GM18868 (cell line): ENCODE measurements at regions not wholly inside any gene's neighbourhood (a gene's known extent, or its start where the extent isn't known, plus 50 kb on each side); places are given as distances from the start of the nearest gene placed in this dataset.
"Not testable (repeated sequence)": the region's sequence is repeated elsewhere in the genome, so short reads cannot be mapped to it uniquely, and the experiment has no call there.

ENCODE experiments used
- ATAC-seq: cut with Tn5 transposase; IDR thresholded peaks from one replicate; pipeline ENCODE4 v1.9.1; 2021; ENCODE audit warnings: mild to moderate bottlenecking, moderate library complexity; ENCODE audit not compliant: unreplicated experiment

GRCh38 chr15:53218666-53219580 is 428.8 kb upstream of the ONECUT1 start:
- ATAC-seq: no peak

- no peak for ATAC-seq
These were observed 425.9 kb upstream of the ONECUT1 start for GRCh38 chr15:53216036-53216435.

- ATAC-seq: no peak
These were observed 423.2 kb upstream of the ONECUT1 start for GRCh38 chr15:53213336-53213735.

- no peak for ATAC-seq
These were observed 422.6 kb upstream of the ONECUT1 start for GRCh38 chr15:53212785-53213184.

- ATAC-seq: no peak
These were observed 420.5 kb upstream of the ONECUT1 start for GRCh38 chr15:53210653-53211052.

- no peak for ATAC-seq
These were observed 419.4 kb upstream of the ONECUT1 start for GRCh38 chr15:53209396-53210042.

GRCh38 chr15:53208751-53209150 is 418.6 kb upstream of the ONECUT1 start:
- ATAC-seq: no peak

GRCh38 chr15:53203454-53203853 is 413.3 kb upstream of the ONECUT1 start:
- ATAC-seq: no peak

- no peak for ATAC-seq
These were observed 412.7 kb upstream of the ONECUT1 start for GRCh38 chr15:53202876-53203275.

- peak; percentile 95 for ATAC-seq
These were observed 407.3 kb upstream of the ONECUT1 start for GRCh38 chr15:53197426-53197839.

- ATAC-seq: no peak
These were observed 406.7 kb upstream of the ONECUT1 start for GRCh38 chr15:53196788-53197187.

GRCh38 chr15:53196242-53196641 is 406.1 kb upstream of the ONECUT1 start:
- no peak for ATAC-seq

- no peak for ATAC-seq
These were observed 403.0 kb upstream of the ONECUT1 start for GRCh38 chr15:53193149-53193548.

GRCh38 chr15:53189860-53190259 is 399.7 kb upstream of the ONECUT1 start:
- no peak for ATAC-seq

GRCh38 chr15:53183449-53183848 is 393.3 kb upstream of the ONECUT1 start:
- not testable (repeated sequence) for ATAC-seq

GRCh38 chr15:53171571-53171970 is 381.4 kb upstream of the ONECUT1 start:
- no peak for ATAC-seq

- ATAC-seq: no peak
These were observed 376.6 kb upstream of the ONECUT1 start for GRCh38 chr15:53166684-53167201.

GRCh38 chr15:53165988-53166683 is 376.0 kb upstream of the ONECUT1 start:
- no peak for ATAC-seq

- no peak for ATAC-seq
These were observed 370.1 kb upstream of the ONECUT1 start for GRCh38 chr15:53160092-53160704.

- ATAC-seq: no peak
These were observed 369.3 kb upstream of the ONECUT1 start for GRCh38 chr15:53159458-53159857.

- no peak for ATAC-seq
These were observed 368.9 kb upstream of the ONECUT1 start for GRCh38 chr15:53158995-53159394.
